NK-92 treated with Interleukin-12 subunit alpha and Interleukin-12 subunit beta, amount 100 ng/mL, for 24 hours (cell line): ENCODE measurements at regions not wholly inside any gene's neighbourhood (a gene's known extent, or its start where the extent isn't known, plus 50 kb on each side); places are given as distances from the start of the nearest gene placed in this dataset.

Experiments used
- DNase-seq: peaks from one replicate; lab custom pipeline; 2025; lab: John Stamatoyannopoulos, UW

DNA sequence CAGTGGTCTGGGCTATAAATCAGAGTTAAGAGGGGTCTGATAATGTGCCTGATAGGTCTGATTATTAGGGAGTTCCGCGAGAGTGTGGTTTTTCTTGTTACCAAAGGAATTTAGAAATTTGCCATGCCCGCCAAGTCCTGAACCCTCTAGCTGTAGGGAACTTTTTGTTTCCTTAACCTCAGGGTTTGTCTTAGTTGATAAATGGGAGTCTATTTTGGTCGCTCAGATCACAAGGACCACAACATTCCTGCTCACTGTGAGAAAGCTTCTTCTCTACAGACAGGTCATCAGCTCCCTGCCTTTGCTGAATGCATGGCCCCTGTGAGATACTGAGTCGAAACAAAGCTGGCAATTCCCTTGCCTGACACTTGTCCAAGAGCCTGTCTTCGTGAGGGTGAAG, 497.8 kb downstream of the HS3ST4 start:
- DNase-seq: no peak

DNA sequence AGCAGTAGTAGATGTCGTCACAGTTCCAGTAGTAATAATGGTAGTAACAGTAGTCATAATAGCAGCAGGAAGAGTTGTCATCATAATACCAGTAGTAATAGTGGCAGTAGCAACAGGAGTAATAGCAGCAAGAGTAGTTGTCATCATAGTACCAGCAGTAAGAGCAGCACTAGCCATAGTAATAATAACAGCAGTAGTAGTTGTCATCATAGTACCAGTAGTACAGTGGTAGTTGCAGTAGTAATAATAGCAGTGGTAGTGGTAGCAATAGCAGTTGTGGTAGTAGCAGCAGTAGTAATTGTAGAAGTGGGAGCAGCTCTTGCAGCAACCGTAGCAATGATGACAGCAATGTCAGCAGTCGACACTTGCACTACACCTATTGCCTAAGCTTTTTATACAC, 502.8 kb downstream of the HS3ST4 start:
- DNase-seq: no peak

DNA sequence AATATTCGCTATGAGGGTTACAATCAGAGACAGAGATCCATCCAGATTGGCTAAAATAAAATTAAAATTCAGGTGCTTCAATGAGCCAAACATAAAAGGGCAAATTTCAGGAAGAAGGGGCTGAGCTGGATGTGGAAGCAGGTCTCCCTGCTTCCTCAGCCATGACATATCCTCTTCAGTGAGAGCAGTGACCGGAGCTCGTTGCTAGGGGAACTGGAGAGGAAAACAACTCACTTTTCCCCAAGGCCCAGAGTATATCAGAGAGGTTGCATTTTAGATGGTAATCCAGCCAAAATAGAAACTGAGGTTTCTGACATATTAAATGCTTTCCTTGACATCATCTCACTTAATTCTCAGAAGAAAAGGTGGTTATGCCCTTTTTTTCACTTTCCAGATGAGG, 503.5 kb downstream of the HS3ST4 start:
- DNase-seq: no peak

DNA sequence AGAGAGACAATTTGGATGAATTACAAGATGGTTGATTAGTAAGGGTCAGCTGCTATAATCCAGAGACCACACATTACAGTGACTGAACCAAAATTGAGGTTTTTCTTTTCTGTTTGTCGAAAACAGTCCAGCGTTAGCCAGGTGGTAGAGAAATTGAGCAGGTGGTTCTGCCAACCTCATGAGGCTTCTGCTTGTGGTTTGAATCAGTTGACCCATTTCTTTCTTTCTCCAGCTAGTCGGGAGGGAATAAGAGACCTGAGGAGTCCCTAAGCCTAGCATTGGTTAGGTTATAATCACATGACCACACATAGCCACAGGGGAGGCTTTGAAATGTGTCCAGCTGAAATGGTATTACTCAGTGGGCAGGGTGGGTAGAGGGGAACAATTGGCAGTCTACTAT, 504.6 kb downstream of the HS3ST4 start:
- DNase-seq: no peak

DNA sequence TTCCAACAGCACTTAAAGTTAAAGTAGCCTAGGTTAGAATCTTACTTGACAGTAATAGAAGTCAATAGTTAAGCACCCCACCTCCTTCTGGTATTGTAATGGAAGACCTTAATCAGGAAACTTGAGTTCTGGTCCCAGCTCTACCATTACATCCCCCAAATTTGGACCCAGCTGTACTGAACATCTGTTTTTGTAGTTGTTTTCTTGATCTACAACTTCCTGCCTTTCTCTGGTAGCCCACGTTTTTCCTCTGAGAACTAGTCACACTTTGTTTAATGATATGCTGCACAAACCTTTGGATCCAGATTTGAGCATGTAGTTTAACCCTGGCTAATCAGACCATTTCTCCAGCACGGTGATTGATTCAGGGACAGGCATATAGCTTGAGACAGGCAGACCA, 505.0 kb downstream of the HS3ST4 start:
- no peak for DNase-seq

DNA sequence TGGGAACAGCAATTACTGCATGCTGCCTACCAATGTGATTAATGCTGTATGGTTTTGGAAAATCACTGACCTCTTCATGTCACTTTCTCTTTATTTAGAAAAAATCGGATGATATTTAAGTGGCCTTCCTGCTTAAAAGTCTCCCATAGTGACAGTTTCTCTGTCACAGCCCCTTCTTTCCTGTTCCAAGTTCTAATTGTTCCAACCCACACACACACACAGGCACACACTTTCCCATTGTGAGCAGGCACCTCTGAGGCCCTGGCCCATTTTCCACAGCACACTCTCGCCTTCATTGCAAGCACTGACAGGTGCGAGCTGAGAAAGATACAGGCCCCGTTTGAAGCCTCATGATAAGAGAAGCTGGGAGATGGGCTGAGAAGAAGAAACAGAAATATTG, 505.9 kb downstream of the HS3ST4 start:
- no peak for DNase-seq

DNA sequence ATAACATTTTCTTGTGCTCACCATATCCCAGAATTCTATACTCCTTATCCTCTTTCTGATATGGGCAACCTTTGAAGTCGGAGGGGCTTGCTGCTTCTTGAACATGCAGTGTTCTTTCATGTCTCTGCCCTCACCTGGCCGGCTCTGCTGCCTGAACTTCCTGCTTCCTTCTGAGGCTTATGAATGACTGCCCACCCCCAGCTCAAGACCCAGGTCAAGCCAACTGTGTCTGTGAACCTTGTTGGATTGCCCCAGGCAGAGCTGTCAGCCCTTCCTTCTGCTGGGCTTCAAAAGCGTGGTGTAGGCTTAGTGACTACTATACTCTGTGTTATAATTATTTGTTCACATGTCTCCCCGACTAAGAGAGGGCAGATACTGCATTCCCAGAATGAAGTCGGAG, 506.5 kb downstream of the HS3ST4 start:
- no peak for DNase-seq

DNA sequence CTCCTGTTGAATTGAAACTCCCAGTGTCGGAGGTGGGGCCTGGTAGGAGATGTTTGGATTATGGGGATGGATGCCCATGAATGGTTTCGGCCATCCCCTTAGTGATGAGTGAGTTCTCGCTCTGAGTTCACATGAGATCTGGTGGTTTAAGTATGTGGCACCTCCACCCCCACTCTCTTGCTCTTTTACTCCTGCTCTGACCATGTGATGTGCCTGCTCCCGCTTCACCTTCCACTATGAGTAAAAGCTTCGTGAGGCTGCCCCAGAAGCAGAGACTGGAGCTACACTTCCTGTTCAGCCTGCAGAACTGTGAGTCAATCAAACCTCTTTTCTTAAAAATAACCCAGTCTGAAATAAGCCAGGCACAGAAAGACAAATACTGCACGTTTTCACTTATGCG, 512.4 kb downstream of the HS3ST4 start:
- no peak for DNase-seq

DNA sequence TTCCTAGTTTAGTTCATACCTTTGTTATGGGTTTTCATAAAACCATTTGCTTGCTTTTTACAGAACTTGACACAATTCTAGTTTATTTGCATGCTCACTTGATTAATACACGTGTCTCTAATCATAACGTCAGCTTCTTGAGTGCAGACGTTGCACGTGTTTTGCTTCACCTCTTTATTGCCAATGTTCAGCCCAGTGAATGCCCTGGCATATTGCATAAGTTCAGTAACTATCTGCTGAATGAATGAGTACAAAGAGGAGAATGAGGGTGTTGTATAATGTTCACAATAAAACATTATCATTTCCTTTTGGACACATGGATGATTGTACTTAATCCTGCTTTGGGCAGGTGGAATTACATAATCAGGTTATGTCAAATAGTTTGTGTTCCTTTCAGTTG, 519.8 kb downstream of the HS3ST4 start:
- no peak for DNase-seq

DNA sequence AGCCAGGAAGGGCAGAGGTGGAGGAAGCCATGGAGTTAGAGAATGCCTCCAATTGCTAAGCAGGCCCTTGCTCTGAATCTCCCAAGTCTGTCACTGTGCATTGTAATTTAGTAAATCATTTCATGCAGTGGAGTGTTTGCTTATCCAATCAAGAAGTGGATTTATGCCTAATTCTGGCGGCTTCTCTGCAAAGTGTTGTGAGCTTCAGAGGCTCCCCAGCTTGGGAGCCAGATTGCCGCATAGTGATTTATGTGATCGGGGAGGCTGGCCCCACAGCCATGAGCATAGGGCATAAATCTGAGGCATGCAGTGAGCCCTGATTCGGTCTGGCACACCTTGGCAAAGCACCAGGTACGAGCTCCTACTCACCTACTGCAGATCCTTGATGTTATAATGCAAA, 520.8 kb downstream of the HS3ST4 start:
- DNase-seq: no peak

DNA sequence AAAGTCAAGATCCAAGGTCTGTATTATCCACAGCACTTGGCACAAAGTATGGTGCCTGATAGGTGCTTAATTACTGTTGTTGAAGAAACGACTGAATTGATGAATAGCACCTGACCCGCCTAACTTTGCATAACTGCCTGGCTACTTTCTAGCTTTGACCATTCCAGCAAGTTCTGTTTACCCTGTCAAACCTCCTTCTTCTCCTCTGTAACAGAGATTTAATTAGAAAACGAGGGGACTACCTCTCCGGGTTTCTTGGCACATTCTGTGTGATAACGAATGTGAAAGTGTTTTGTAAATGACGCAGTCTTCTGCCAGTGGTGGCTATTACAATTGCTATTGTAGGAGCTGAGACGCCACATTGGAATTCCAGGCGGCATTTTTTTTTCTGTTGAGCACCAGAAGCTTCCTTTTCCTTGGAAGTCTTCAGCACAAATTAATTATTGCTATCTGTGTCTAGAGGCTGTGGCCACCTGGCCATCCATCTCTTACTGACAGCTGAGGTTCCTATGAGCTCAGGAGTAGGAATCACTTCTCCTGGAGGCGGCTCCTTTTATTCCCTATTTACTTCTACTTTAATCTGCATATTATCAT, 522.9 kb downstream of the HS3ST4 start:
- DNase-seq: no peak

DNA sequence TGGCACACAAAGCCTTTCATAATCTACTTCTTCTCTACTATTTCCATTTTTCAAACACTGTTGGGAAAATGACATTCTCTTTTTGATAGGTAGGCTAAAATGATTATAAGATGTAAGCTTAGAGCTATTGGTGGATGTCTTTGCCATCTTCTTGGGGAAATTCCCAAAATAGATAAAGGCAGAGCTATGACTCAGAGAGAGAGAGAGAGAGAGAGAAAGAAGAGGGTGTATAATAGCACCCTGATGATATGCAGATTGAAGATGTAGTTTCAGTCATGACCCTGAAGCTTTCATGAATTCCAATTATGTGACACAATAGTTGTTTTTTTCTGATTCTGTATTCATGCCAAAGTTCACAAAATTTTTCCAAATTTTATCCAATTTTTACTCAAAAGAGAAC, 529.1 kb downstream of the HS3ST4 start:
- DNase-seq: no peak

DNA sequence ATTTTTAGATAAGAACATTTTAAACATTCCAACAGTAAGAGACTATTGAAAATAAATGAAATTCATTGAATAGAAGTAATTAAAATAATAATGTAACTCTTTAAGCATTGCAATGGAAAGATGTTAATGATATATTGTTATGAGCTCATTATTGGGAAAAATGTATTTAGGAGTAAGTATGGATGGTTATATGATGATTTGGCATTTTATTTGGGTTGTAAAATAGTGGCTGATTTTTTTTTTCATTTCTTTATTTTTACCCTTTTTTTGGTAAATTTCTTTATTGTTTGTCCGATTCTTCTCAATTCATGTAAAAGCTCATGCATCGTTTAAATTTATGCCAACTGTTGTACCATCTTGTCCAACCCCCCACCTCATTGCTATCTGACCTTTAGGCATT, 539.9 kb downstream of the HS3ST4 start:
- no peak for DNase-seq

DNA sequence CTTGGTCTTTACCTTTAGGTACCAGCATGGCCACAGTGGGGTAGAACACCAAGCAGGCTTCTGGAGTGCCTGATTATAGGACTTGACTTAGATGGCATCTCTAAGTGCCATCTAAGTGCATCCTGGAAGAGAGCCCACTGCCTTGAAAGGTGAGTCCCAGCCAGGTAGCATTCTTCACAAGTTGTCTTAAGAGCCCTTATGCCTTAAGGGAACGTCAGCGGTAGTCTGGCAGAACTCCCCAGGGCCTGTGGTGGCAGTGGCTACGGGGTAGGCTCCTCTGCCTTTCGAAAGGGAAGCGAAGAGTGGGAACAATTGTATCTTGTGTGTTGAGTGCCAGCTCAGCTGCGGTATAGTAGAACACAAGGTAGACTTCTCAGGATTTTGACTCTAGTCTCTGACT, 549.0 kb downstream of the HS3ST4 start:
- DNase-seq: no peak

DNA sequence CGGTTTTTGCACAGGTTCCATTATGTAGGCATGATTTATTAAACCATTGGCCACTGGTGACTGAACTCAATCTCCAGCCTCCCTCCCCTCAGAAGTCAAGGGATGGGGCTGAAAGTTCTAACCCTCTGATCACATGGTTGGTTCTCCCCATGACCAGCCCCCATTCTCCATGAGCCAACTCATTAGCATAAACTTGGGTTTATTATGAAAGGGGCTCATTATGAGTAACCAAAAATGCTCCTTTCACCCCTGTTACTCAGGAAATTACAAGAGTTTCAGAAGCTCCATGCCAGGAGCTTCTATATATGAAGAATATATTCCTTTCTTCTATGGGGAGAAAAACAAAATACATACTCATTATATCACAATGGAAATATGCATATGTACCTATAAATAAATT, 555.3 kb downstream of the HS3ST4 start:
- DNase-seq: no peak

DNA sequence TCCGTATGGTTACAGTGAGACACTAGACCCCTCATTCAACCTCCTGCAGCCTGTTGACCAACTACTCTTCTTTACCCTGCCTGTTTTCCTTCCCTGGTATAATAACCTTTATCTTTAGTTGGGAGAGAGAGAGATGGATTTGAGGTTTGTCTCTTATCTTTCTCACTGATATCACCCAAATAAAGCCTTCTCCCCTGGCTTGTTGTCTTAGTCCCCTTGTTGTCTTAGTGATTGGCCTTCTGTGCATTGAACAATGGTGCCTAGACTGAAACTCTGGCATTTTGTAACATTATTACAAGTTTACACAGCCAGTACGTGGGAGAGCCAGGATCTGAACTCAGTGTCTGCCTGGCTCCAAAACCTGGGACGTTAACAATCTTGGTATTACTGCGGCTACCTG, 560.8 kb downstream of the HS3ST4 start:
- DNase-seq: no peak

DNA sequence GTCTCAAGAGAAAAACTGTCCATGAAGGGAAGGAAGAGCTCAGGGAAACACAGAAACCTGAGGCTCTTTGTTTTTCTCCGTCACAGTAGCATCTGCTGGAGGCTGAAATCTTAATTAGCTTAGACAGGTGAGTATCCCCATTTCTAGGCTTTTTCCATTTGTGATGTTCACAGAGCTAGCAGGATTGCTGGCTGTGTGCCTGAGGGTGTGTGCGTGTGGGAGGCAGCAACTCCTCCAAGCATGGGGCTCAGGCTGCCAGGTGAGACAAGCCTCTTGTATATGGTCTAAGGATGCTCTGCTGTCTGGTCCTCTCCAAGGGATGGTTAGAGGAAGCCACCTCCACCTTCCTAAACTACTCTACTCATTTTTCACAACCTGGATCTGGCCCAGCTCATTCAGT, 569.9 kb downstream of the HS3ST4 start:
- DNase-seq: no peak

DNA sequence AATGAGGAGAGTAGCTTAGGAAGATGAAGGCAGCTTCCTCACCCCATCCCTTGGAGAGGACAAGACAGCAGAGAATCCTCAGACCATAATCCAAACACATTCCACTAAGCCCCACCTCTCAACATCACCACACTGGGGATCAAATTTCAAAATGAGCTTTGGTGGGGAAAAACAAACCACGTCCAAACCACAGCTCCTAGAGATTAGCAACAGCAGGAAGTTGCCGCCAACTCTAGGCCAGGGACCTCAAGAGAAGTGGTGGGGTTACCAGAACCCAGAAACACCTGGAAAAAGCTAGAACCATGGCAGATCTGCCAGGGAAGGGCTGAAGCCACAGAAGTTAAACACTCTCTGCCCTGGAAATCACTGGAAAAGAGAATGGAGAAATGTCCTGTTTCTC, 571.6 kb downstream of the HS3ST4 start:
- no peak for DNase-seq

DNA sequence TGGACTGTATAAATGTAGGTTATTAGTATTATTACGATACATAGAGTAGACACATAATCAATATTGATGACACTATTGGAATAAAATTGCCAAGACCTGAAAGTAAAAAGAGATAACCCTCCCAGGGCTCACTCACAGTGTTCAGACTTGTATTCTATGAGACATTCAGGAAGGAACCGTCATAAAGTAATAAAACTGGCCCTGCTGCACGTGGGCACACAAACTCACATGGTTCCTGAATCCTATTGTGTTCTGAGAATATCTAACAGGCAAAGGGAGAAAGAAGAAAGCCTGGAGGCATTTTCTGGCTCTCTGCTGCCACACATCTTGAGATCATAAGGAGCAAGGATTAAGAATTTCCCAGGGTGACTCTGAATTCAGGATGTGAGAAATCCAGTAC, 575.9 kb downstream of the HS3ST4 start:
- no peak for DNase-seq

DNA sequence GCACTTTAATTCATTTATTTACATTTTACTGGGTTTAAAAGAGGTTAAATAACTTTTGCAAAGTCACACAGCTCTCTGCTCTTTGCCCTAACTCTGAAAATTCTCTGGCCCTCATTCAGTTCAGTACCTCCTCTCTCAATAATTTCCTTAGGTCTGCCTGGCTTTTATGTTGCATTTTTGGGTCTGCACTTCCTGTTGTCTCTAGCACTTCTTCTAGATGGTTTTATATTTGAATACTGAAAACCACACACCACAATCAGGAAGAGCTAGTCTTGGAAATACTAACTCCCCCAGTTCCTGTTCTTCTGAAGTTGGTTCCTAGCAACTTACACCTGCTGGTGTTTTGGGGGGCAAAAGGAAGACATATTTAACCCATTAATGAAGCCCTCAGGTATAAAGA, 577.9 kb downstream of the HS3ST4 start:
- no peak for DNase-seq

DNA sequence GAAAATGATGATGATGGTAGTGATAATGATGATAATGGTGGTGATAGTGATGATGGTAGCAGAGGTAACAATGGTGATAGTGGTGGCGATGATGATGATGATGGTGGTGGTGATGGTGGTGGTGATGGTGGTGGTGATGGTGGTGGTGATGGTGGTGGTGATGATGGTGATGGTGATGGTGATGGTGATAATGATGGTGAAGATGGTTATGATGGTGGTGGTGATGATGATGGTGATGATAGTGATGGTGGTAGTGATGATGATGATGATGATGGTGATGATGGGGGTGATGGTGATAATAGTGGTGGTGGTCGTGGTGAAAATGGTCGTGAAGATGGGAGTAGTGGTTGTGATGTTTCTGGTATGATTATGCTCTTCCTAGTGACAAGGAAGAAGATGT, 581.8 kb downstream of the HS3ST4 start:
- no peak for DNase-seq

DNA sequence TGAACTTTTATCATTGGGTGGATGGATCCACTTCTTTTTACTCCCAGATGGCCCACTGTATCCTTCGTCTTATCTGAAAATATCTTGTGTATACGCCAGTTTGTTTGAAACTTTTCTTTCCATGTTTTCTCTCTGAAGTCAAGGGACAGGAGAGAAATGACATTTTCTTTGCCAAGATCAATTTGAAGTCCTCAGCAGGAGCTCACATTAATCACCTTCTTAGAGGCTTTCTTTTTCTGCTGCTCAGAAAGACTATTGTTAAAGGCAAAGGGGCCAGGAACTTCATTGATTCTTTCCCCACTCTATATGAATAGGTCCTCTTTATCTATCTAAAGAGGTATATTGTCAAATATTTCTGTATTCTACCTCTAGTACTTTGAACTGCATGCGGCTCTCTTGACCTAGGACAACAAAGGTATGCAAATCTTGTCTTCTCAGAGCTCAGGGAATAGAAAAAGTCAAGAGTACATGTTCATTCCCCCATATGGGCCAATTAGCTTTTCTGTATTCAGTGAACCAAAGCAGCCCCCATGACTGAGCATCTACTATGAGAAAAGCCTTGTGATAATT, 583.3 kb downstream of the HS3ST4 start:
- DNase-seq: no peak

DNA sequence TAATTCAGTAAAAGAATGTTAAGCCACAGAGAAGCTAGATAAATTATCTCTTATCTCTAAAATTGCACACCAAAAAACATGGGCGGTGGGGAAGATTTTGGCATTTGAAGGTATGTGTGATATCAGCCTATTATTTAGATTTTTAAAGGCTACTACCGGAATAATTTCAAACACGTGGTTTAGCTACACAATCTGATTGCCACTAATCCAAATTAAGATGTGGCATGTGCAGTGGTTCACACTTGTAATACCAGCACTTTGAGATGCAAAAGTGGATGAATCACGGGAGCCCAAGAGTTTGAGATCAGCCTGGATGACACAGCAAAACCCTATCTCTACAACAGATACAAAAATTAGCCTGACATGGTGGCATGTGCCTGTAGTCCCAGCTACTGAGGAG, 584.5 kb downstream of the HS3ST4 start:
- no peak for DNase-seq

DNA sequence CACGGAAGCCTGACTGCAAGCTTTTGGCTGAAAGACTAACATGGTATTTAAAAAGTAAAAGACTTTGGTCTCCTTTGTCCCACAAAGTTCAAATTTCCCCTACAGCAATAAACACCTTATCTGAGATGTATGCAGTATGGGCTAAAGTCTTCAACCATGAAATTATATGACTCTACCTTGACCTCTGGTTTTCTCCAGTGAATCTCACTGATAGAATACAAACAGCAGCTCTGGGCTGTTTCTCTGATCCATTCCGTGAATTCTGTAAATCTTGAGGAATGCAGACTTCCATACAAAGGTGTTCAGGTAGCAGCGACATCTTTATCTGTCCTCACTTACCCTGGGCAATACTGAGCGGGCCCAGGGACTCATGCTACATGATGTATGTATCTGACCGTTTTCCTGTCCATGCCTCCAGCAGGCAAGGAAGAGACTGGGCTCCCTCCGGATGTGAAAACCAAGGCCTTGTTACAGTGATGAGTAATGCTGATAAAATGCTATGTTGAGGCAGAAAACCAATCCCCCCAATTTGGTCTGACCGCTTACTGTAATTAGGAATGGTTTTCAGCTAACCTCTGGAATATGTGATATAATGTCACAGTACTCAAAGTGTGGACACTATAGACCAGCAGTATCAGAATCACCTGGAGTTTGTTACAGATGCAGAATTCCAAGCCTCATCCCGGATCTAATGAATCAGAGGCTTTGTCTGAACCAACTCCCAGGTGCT, 589.8 kb downstream of the HS3ST4 start:
- DNase-seq: no peak
